ENCODE measurements at regions not wholly inside any gene's neighbourhood (a gene's known extent, or its start where the extent isn't known, plus 50 kb on each side); places are given as distances from the start of the nearest gene placed in this dataset.

GRCh38 chr1:104018922-104019674 is 269.4 kb downstream of the AMY1C start:
- ATAC-seq (ENCODE audit: low read depth) (no peak), DNase-seq (no peak)
- Histone ChIP-seq H3K9ac (ENCODE audit: low read length) (no peak overlapping the region), H4K20me1 (ENCODE audit: control insufficient read depth, insufficient read depth, low read length, poor library complexity, severe bottlenecking) (no peaks in the 10 kb centered on the region), H2AFZ (ENCODE audit: insufficient read depth, low read depth, low read length, poor library complexity, severe bottlenecking) (no peak overlapping the region), H3K4me1 (ENCODE audit: control insufficient read depth in 2 of 2, insufficient read depth in 2 of 2, low read length in 2 of 2) (no peaks in the 10 kb centered on the region), H3K4me2 (replicated peaks; ENCODE audit: low read depth, low read length, poor library complexity, severe bottlenecking) (no peak overlapping the region), H3K79me2 (ENCODE audit: control insufficient read depth, insufficient read depth, low read length) (no peaks in the 10 kb centered on the region), H3K4me3 (ENCODE audit: control extremely low read depth in 1 of 5, extremely low read depth in 1 of 5, insufficient read depth in 1 of 5, low read depth in 2 of 5, low read length in 4 of 5) (no peak overlapping the region), H3K27me3 (replicated peaks in 1 of 4; ENCODE audit: control extremely low read depth in 1 of 4, control insufficient read depth in 3 of 4, insufficient read depth in 4 of 4, low read length in 3 of 4) (no peaks in the 10 kb centered on the region), H3K36me3 (replicated peaks in 1 of 2; ENCODE audit: control extremely low read depth in 1 of 2, control insufficient read depth in 1 of 2, extremely low read depth in 1 of 2, insufficient read depth in 2 of 2, low read length in 1 of 2) (no peaks in the 10 kb centered on the region), H3K9me3 (ENCODE audit: control extremely low read depth in 1 of 3, control insufficient read depth in 2 of 3, insufficient read depth in 1 of 3, low read length in 2 of 3) (no peaks in the 10 kb centered on the region), H3K27ac (ENCODE audit: low read length in 2 of 2) (no peak overlapping the region)
- TF ChIP-seq EZH2 (IDR thresholded peaks at IDR 0.05; ENCODE audit: borderline replicate concordance, insufficient read depth, low read depth, low read length, poor library complexity, severe bottlenecking) (no peak), CTCF (IDR thresholded peaks at IDR 0.05) (no peak)
- CTCF ChIA-PET, result no interaction called here
- Mint-ChIP-seq H3K27me3 (no peaks in the 10 kb centered on the region), H3K4me3 (no peak overlapping the region), H3K9me3 (ENCODE audit: insufficient read depth) (no peaks in the 10 kb centered on the region), H3K27ac (no peak overlapping the region), H3K4me1 (no peaks in the 10 kb centered on the region)
- WGBS (ENCODE audit: insufficient coverage), result 86% methylated on average over 1 of the region's 1 CpG
- intact Hi-C loops (cut with micrococcal nuclease), result no loop called here
- POLR2A ChIA-PET, result no interaction called here

GRCh38 chr1:104019675-104020049 is 270.0 kb downstream of the AMY1C start:
- H2AFZ ChIP-seq (ENCODE audit: insufficient read depth, low read depth, low read length, poor library complexity, severe bottlenecking), result no peak overlapping the region
- no peaks in the 10 kb centered on the region for H3K79me2 ChIP-seq (ENCODE audit: control insufficient read depth, insufficient read depth, low read length)
- Mint-ChIP-seq H3K27me3 (no peaks in the 10 kb centered on the region), H3K4me3 (no peak overlapping the region), H3K4me1 (no peaks in the 10 kb centered on the region), H3K27ac (no peak overlapping the region), H3K9me3 (ENCODE audit: insufficient read depth) (no peaks in the 10 kb centered on the region)
- DNase-seq, result no peak
- no peaks in the 10 kb centered on the region for H3K4me1 ChIP-seq (ENCODE audit: control insufficient read depth in 2 of 2, insufficient read depth in 2 of 2, low read length in 2 of 2)
- H3K36me3 ChIP-seq (replicated peaks in 1 of 2; ENCODE audit: control extremely low read depth in 1 of 2, control insufficient read depth in 1 of 2, extremely low read depth in 1 of 2, insufficient read depth in 2 of 2, low read length in 1 of 2), result no peaks in the 10 kb centered on the region
- no peak overlapping the region for H3K4me2 ChIP-seq (replicated peaks; ENCODE audit: low read depth, low read length, poor library complexity, severe bottlenecking)
- intact Hi-C loops (cut with micrococcal nuclease), result no loop called here
- CTCF ChIA-PET, result no interaction called here
- TF ChIP-seq EZH2 (IDR thresholded peaks at IDR 0.05; ENCODE audit: borderline replicate concordance, insufficient read depth, low read depth, low read length, poor library complexity, severe bottlenecking) (no peak), CTCF (IDR thresholded peaks at IDR 0.05) (no peak)
- no peak overlapping the region for H3K27ac ChIP-seq (ENCODE audit: low read length in 2 of 2)
- POLR2A ChIA-PET, result no interaction called here
- H3K4me3 ChIP-seq (ENCODE audit: control extremely low read depth in 1 of 5, extremely low read depth in 1 of 5, insufficient read depth in 1 of 5, low read depth in 2 of 5, low read length in 4 of 5), result no peak overlapping the region
- H3K9ac ChIP-seq (ENCODE audit: low read length), result no peak overlapping the region
- no peaks in the 10 kb centered on the region for H3K27me3 ChIP-seq (replicated peaks in 1 of 4; ENCODE audit: control extremely low read depth in 1 of 4, control insufficient read depth in 3 of 4, insufficient read depth in 4 of 4, low read length in 3 of 4)
- H3K9me3 ChIP-seq (ENCODE audit: control extremely low read depth in 1 of 3, control insufficient read depth in 2 of 3, insufficient read depth in 1 of 3, low read length in 2 of 3), result no peaks in the 10 kb centered on the region
- no peaks in the 10 kb centered on the region for H4K20me1 ChIP-seq (ENCODE audit: control insufficient read depth, insufficient read depth, low read length, poor library complexity, severe bottlenecking)
- ATAC-seq (ENCODE audit: low read depth), result no peak
- no CpG with 5 or more reads among the region's 1 CpG for WGBS (ENCODE audit: insufficient coverage)
